NCI-H187 (cell line): ENCODE measurements at regions not wholly inside any gene's neighbourhood (a gene's known extent, or its start where the extent isn't known, plus 50 kb on each side); places are given as distances from the start of the nearest gene placed in this dataset.

Experiments
- DNase-seq, 2 experiments: peaks; one replicate each; lab custom pipeline; 2025; lab: John Stamatoyannopoulos, UW

DNA sequence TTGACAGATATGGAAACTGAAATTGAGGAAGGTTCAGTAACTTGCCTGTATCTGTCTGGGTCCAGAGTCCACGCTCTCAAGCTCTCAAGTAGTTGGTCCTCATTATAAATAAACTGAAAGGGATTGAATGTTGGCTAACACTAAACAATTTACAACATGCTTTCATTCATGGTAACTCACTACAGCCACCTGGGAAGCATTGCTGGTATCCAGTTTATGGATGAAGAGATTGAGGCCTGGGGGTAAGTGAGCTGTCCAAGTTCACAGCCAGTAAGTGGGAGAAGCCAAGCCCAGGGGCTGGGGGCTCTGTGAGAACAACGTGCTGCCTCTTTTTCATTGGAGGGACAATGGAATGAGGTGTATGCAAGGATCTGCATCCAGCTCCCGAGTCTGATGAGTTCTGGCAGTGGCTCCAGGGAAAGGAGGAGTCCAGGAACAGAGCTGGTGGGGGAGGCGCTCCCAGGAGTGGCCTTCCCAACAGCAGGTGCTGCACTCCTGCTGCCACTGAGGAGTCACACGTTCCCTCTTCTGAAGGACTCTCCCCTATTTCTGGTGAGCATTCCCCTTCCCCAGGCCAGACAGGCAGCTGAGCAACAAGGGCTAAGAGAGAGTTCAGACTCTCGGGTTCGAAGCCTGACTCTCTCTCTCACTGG lies 175.8 kb downstream of the CSNK2A3 start:
- peak in 1 of 2 experiments; percentile 37 for DNase-seq

DNA sequence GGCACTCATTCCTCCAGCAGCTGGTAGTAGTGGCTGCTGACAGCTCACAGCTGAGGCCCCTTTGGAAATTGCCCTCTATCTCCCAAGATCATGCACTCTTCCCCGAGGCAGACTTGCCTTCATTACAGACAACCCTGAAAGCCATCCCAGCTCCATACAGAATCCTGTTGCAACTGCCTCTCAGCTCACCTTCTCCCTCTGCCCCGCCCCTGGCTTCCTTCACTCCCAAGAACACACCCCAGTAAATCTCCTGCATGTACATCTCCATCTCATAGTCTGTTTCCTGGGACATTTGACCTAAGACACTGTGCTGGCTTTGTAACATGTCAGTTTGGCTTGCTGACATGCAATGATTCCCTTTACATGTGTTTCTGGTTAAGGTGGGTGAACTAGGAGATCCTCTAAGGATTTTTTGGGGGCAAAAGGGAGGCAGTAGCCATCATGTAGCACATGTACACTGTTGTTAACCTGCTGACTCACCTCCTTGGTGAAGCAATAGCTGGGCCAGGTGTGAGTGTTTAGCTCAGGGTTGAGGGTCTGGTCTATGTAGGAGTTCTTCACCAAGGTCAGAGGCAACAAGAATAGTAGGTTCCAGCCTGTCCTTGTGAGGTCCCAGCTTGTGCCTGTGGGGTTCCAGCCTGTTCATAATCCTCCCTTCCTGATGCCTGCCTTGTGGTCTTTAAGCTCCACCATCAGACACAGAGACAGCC lies 179.6 kb downstream of the CSNK2A3 start:
- DNase-seq: no peak

DNA sequence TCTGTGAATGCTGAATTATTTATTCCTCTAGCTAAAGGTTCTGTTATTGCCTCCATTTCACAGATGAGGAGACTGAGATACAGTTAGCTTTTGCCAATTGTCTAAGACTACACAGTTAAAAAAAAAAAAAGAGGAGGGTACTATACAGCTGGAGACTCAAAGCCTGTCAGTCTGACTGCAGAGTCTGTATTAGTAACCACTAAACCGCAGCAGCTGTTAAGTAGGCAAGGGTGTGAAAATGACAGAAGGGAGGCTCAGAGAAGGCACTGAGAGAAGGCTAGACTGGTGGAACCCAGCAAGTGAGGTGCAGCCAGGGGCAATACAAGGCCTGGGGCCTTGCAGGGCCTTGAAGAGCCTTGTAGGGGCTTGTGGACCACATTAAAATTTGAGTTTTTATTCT lies 181.2 kb downstream of the CSNK2A3 start:
- DNase-seq: no peak

DNA sequence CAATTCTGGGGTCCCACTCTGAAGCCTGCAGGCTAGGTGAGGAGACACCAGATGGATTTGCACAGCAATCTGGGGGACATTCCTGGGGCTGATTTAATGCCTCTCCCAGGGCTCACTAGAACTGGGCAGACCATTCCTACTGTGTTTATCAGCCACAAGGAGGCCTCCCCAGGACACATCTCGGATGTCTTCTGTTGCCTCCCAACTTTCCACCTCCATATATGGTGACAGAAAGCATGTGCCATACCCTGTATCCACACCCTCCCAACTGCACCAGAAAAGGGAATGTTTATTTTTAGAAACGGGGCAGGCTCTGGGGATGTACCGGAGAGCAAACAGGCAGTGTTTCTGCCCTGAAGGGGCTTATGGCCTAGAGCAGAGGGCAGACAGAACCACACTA lies 181.8 kb downstream of the CSNK2A3 start:
- no peak for DNase-seq

DNA sequence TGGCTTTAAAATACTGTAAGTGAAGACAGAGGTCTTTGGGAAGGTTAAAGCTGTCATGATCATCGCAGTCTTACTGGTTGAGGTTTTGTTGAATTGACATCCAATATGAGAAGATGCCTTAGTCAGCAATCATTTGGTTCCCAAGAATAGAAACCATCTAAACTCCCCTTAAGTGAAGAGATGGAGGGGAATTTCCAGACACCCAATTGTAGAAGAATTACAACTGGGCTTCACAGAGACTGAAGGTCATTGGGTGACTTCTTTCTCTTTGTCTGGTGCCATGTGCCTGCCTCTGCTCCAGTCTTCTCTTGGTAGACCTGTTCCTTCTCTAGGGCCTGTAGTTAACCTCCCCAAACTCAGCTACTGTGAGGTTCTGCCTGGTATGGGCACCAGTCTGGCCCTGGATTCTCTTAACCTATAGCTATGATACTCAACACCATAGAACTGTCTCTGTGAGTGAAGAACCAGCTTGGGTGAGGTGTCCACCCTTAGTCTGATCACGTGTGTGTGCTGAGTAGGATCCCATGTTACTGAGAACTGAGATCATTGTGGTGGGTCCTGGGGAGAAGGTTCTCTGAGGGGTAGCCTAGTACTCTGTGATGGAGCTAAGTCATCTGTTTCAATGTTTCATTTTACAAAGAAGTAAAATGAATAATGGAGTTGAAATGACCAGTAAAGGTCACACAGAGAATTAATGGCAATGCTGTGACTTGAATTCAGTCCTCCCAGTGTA lies 182.5 kb downstream of the CSNK2A3 start:
- no peak for DNase-seq

DNA sequence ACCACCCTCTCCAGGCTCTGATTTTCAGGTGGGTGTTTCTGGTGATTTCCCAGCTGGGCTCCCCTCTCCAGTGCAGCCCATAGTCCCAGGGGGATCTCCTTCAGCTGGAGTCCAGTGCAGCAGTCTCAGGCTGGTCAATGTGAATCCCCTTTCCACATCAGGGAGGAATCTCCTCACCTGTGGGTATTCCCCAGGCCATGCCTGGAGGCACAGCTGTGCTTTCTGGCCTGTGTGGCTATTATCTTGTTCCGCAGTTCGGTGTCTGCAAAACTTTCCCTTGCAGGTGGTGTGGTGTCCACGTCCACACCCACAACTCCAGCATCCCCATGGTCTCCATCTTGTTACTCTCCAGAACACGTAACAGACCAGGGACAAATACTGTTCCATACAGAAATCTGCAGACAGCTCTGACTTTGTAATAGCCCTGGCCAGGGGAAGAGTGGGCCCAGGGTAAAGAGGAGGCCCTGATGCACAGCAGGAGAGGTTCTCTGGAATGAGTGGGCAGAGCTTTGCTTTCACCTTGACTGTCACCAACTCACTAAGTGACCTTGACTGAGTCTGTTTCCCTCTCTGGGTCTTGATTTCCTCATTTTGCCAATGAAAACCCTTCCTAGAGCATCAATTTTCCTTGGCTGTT lies 183.2 kb downstream of the CSNK2A3 start:
- no peak for DNase-seq

DNA sequence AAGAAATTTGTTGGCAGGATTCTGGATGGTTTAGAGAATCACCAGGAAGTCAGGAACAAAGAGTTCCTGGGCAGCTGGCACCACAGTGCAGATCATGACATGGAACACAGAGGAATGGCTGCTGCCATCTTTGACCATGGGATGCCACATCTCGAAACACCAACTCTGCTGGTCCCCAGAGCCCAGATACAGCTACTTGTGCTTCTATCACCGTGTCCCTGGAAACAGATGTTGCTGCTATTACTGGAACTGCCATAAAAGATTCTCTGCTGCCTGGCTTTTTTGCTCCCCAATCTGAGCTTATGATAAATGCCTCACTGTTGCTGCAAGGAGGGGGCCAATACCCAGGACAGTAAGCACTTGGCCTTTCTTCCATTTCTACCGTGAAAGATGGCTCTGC lies 185.2 kb downstream of the CSNK2A3 start:
- no peak for DNase-seq

DNA sequence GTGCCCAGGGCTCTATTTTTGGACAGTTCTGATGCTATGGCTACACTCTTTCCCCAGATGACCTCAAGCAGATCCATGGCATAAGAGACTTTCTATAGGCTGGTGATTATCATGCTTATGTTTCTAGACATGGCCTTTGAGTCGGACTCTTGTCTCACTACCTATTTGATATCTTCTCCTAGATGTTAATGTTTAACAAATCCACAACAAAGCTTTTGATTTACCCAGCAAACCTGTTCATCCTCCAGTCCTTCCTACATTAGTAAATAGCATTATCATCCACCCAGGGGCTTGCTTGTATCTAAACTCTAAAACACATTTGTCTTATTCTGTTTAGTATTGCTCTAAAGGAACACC lies 188.7 kb downstream of the CSNK2A3 start:
- DNase-seq: no peak

DNA sequence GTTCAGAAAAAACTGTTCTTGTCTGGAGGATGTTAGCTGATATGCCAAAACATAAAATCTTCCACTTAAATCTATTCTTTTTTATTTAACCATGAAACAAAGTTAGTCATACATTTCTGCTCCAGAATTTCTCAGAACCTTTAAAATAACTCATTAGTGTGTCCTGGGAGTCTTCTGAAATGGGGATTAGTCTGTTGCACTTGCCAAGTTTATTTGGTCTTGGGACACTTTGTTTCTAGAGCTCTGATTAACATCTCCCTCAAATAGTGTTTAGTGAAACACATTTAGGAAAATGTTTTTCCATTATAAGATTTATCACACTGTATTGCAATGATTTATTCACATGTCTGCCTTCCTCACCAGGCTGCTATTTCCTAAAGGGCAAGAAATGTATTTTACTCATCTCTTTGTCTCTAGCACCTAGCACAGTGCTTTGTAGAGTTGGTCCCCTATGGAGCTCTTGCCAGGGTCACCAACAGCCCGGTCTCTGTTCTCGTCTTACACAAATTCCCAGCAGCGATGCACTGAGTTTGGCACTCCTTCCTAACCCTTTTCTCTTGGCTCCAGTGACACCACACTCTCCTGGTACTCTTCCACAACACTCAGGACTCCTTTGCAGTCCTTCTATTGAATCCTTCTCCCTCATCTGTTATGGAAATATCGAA lies 189.2 kb downstream of the CSNK2A3 start:
- DNase-seq: no peak

DNA sequence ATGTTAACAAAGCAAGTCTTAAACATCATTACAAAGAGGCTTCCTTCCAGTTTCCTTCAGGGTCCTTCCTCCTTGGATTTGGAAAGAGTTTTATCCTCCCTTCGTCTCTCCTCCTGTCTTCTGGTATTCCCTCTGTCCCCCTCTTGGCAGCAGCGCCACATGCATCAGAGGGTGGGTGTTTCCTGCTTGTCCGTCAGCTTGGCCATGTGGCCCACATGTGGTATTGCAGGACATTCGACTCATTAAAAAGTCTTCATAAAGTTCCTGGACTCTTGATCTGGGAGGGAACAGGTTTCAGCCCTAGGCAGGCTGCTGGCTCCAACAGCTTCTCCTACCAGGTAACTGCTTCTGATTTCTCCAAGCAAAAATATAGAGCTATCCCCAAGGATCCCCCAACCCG lies 189.8 kb downstream of the CSNK2A3 start:
- DNase-seq: no peak

DNA sequence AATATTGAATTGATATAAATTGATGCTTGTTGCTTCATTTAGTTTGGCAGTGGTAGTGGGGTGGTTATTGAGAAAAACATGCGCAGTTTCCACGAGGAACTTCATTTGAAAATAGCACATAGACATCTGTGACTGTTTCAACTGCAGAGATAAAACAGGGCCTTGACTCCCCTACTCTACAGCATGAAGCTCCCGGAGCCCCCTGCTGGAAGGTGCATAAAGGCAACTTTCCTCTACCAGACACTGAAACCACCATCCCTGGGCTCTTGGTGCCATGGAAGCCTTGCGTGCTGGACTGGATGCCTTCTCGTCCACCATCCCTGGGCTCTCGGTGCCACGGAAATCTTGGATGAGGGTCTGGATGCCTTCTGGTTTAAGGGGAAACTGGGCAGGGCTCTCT lies 195.9 kb downstream of the CSNK2A3 start:
- DNase-seq: peak in 1 of 2 experiments; percentile 23

DNA sequence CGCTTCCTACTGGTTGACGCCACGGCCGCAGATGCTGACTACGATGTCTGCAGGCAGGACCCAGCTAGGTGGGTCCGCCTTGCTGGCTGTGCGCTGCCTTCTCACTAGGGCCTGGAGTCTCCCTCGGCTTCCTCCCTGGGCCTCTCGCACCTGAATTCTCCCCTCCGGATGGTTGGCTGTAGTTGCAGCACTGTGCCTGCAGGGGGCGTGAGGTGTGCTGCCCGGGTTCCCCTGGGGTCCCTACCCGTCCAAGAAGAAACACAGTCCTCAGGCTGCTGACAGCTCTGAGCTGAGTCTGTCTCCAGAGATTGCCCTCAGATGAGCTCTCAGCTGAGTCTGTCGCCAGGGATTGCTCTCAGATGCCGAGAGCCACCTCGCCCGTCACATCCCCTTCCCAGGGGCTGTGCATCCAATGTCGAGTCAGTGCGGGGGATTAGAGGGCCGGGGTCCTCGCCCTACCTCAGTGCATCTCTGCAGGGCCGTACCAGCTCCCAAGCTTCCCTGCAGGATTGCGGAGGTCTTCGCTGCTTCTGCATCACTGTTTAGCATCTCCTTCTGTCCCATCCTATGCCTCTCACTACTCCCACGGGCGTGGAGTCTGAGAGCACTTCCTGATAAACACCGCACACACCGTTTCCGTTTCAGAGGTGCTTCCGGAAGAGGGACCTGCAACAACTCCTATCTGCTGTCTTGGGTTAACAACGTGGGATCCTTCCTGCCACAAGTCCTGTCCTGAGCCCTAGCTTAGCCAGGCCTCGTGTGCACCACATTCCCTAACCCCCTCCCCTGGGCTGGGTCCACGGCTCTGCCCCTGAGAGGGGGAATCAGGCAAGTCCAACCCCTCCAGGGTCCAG lies 196.9 kb downstream of the CSNK2A3 start:
- DNase-seq: no peak

DNA sequence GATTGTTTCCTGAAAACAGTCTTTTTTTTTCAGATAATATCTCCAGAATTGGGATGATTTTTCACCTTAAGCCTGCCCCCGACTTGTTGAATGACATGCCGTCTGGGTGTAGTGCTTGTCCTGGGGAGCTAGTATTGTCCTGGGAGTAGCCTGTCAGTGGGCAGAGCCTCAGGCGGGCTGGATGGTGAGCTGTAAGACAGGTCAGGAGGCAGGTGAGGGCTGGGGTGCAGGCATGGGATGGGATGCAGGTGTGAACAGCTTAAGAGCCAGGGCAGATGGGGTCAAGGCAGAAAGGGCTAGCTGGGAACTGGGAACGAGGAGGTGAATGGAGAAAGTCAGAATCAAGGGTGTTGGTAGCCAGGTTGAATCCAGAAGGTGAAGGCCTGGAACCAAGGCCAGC lies 200.2 kb downstream of the CSNK2A3 start:
- no peak for DNase-seq

DNA sequence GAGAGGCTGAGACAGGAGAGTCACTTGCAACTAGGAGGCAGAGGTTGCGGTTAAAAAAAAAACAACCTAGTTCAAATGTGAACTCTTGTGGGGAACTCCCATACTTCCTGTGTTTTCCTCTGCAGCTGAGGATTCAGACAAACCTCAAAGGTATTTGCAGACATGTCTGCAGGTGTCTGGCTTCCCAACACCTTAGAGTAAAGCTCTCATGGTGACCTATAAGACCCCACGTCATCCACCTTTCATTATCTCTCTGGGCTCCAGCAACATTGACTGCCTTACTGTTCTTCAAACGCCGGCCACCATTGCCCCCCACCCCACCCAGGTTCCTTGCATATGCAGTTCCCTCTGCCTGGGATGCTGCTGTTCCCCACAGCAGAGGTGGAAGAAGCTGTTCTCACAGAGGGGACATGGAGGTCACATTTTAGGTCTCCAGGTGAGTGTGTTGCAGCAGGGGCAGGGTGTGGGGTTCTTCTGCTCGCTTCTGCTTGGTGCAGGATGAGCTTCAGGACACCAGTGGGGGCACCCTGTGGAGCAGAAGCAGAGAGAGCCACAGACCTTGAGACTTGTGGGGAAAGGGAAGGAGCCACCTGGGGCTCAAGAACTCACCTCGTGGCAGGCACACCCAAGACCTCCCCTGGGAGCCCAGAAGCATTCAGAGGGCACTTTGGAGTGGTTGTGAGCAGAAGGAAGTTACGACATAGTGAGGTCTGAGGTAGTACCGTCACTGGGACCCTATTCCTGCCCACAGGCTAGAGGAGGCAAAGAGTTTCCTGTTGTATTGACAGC lies 203.2 kb downstream of the CSNK2A3 start:
- DNase-seq: no peak

DNA sequence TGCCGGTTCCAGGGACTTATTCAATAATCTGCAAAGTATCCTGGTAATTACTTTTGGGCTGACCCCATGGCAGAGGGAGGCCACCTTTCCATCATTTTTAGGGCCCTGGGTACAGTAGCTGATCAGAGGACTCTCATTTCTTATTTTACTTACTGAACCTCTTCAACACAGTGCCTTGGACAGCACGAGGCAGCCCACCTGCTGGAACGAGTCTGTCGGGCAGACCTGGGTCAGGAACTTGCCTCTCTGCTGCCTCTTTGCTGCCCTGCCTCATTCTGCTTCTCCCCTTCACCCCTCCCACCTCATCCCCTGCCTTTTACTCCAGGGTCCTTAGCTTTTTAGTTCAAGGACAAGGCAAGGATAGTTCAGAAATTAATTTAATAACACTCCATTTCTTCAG lies 204.5 kb downstream of the CSNK2A3 start:
- no peak for DNase-seq

DNA sequence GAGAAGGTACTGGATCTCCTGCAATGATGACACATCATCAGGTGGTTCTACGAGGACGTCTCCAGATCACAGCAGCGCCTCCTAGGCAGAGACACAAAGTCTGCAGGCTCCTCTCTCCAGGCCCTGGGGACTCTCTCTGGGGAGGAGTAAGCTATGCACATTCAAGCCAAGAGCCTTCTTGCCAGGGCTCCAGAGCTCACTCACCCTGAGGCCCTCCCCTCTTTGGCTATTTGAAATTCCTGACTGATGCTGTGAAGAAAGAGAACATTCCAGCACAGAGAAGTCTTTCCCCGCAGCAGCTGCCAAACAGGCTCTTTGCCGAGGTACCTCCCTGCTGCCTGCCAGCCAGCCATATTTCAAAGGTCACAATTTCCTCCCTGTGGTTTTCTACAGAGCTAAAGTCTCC lies 204.9 kb downstream of the CSNK2A3 start:
- DNase-seq: no peak

DNA sequence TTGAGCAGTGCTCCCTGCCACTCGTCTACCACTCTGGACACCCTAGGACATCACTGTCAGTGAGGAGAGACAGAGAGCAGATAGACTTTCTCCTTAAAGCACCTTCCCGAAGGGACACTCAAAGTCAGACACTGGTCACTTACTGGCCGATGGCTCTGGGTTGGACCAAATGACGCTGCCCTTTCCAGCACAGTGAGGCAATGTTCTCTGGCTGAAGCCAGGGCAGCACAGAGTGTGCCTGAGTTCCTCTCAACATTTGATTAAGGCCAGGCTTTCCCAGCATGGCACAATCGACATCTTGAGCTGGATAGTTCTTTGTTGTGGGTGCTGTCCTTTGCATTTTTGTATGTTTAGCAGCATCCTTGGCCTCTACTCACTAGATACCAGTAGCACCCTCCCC lies 206.2 kb downstream of the CSNK2A3 start:
- no peak for DNase-seq

DNA sequence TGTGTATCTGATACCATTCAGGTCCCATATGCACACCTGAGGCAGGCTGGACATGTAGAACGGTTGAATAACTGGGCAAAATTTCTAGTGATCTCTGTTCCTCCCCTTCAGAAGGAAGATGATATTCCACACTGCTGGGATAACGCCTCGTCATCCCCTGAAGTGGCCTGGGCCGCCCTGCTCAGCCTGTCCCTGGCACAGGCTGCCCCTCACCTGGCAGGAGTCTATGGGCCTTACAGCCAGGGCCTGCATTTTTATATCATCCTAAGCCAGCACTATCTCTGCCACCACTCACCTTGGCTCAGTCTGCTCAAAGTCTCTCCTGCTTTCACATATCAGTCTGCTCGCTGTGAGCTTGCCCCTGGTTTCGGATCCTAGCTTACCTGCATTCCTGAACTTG lies 209.2 kb downstream of the CSNK2A3 start:
- DNase-seq: no peak

DNA sequence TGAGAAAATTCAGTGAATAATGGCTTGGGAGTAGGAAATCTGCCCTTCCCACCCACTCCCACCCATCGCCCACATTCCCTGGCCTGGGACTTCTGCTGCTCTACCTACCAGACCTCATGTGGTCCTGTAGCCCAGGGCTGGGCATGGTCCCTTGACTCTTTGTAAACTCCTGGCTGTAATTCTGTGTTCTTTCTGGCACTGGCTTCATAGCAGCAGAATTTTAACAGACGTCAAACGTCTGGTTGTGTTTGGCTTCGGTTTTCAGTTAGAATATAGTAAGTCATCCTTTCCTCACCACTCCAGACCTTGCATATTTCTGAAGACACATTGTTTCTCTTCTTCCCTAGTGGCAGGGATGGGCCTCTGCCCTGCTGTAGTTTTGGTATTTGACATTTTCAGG lies 210.6 kb downstream of the CSNK2A3 start:
- DNase-seq: no peak

DNA sequence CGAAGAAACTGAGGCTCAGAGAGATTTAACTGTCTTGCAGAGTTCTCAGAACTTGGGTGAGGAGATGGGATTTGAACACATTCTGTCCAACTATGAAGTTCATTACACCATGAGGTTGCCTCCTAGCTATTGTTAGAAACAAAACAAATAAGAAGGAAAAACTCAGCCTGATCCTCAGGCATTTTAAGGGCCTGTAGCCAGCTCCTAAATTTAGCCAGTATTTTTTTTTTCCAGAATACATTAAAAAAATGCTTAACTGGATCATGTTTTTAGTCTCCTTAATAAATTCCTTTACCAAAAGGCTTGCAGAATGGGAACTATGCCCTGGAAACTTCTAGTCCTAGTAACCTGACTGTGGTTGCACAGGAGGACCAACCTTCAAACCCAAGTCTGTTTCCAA lies 212.0 kb downstream of the CSNK2A3 start:
- DNase-seq: no peak

DNA sequence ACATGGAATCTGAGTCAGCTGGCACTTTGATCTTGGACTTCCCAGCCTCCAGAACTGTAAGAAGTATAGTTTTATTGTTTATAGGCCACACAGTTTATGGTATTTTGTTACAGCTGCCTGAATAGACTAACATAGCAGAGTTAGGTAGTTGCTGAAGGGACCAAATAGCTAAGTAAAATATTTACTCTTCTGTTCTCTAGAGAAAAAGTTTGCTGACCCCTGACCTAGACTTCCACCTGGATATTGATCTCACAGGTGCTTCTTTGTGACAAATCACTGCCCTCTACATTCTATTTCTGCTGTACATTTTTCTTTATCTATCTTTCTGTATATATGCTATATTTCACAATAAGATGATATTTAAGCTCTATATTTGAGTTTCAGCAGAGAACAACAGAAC lies 212.5 kb downstream of the CSNK2A3 start:
- DNase-seq: no peak
